ENCODE measurements at regions not wholly inside any gene's neighbourhood (a gene's known extent, or its start where the extent isn't known, plus 50 kb on each side); places are given as distances from the start of the nearest gene placed in this dataset.

DNA sequence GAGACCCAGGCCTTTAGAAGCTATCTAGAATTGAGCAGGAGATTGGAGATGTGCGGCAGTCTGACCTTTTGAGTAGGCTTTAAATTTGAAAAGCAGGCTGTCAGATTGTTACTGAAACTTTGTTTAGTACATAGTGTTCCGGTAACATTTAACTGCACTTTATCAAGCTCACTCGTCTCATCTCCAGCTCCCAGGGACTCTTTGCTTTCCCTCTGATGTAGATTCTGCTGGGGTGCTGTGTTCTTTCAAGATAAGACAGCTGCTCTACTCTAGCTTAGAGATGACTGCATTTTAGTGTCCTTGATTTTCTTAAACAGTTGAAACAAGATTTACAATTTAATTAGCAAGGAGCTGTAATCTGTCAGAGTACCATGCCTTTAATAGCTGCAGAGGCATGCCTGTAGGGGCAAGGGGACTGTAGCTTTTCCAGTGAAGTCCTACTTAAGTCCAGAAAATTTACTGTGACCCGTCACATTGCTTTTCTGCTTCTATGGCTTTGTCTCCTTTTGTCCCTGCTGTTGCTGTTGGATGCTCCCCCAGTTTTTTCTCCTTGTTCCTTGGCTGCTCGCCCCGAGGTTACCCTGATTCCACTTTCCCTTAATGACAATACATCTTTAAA lies 56.4 kb upstream of the MTPN start:
- no peak for DNase-seq (ENCODE audit: low read depth)

DNA sequence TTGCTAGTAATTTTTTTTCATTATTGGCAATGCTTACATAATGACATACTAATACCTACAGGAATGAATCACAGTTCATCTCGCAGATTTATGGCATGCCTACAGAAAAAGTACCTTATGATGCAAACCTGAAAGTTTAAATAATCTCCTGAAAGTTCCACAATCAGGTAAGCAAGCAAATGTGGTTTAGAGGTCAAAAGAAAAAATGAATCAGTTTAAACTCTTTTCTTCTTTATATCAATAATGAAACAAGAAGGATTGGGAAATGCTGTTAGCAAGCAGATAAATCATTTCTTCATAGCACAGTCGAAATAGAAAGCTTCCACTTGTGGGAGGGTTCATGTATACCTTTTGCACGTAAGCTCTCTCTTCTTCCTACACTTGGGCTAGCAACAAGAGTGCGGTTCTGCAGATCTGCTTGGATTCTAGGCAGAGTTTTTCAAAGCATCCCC lies 53.7 kb upstream of the MTPN start:
- DNase-seq (ENCODE audit: low read depth), result no peak
- Histone ChIP-seq H3K4me3 (ENCODE audit: low read depth, low read length) (no peak overlapping the region), H3K36me3 (ENCODE audit: control insufficient read depth, insufficient read depth, low read length) (no peaks in the 10 kb centered on the region), H3K27me3 (ENCODE audit: control insufficient read depth, insufficient read depth, low read length) (no peaks in the 10 kb centered on the region)
- TF ChIP-seq, protein P1, sequence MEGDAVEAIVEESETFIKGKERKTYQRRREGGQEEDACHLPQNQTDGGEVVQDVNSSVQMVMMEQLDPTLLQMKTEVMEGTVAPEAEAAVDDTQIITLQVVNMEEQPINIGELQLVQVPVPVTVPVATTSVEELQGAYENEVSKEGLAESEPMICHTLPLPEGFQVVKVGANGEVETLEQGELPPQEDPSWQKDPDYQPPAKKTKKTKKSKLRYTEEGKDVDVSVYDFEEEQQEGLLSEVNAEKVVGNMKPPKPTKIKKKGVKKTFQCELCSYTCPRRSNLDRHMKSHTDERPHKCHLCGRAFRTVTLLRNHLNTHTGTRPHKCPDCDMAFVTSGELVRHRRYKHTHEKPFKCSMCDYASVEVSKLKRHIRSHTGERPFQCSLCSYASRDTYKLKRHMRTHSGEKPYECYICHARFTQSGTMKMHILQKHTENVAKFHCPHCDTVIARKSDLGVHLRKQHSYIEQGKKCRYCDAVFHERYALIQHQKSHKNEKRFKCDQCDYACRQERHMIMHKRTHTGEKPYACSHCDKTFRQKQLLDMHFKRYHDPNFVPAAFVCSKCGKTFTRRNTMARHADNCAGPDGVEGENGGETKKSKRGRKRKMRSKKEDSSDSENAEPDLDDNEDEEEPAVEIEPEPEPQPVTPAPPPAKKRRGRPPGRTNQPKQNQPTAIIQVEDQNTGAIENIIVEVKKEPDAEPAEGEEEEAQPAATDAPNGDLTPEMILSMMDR (IDR thresholded peaks at IDR 0.05; ENCODE audit: insufficient read depth, low read length, poor library complexity, severe bottlenecking), result no peak

More for the DNA sequence above, 56.4 kb upstream of the MTPN start:
- H3K27me3 ChIP-seq (ENCODE audit: control insufficient read depth, insufficient read depth, low read length), result no peaks in the 10 kb centered on the region
- H3K4me3 ChIP-seq (ENCODE audit: low read depth, low read length), result no peak overlapping the region
- TF ChIP-seq, protein P1 (IDR thresholded peaks at IDR 0.05; ENCODE audit: insufficient read depth, low read length, poor library complexity, severe bottlenecking), result no peak
- H3K36me3 ChIP-seq (ENCODE audit: control insufficient read depth, insufficient read depth, low read length), result no peaks in the 10 kb centered on the region

DNA sequence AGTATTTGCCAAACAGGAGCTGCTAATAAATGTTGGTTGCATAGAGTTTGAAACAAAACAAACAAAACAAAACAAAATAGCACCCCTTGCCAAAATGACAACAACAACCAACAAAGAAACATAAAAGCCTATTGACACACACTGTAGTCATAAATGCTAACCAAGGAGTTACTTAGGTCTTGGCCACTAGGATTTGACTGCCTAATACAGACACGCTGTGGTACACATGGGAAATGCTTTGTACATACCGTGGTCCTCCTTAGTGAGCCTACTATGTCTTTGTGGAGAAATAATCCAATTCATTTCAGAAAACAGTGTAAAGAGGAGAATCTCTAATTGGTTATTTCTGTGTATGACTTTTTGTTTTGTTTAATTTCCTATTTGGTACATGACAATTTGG lies 53.2 kb upstream of the MTPN start:
- no peak for DNase-seq (ENCODE audit: low read depth)
- TF ChIP-seq, protein P1 (IDR thresholded peaks at IDR 0.05; ENCODE audit: insufficient read depth, low read length, poor library complexity, severe bottlenecking), result no peak
- H3K36me3 ChIP-seq (ENCODE audit: control insufficient read depth, insufficient read depth, low read length), result no peaks in the 10 kb centered on the region
- H3K27me3 ChIP-seq (ENCODE audit: control insufficient read depth, insufficient read depth, low read length), result no peaks in the 10 kb centered on the region
- H3K4me3 ChIP-seq (ENCODE audit: low read depth, low read length), result no peak overlapping the region

DNA sequence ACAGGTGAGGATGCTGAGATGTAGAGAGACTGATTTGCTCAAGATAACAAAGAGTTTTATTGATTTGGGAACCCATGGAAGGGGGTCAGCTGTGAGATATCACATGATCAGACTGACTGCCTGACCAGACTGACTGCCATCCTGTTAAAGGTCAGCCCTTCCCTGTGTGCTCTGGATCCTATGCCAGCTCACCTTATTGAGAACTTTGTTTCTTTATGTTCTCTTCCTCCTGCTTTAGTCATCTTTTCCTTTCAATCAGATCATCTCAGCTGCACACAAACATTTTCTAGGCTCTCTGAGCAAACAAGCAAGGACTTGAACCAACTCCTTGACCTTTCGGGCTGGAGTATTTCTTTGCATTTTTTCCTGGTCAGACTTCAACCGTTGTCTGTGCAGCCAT lies 50.0 kb upstream of the MTPN start:
- Histone ChIP-seq H3K36me3 (ENCODE audit: control insufficient read depth, insufficient read depth, low read length) (no peaks in the 10 kb centered on the region), H3K27me3 (ENCODE audit: control insufficient read depth, insufficient read depth, low read length) (no peaks in the 10 kb centered on the region), H3K4me3 (ENCODE audit: low read depth, low read length) (no peak overlapping the region)
- DNase-seq (ENCODE audit: low read depth), result no peak
- TF ChIP-seq, protein P1 (IDR thresholded peaks at IDR 0.05; ENCODE audit: insufficient read depth, low read length, poor library complexity, severe bottlenecking), result no peak
